GM12878 (cell line): ENCODE measurements at regions not wholly inside any gene's neighbourhood (a gene's known extent, or its start where the extent isn't known, plus 50 kb on each side); places are given as distances from the start of the nearest gene placed in this dataset.

Source experiments
- POLR2AphosphoS2 ChIP-seq: IDR thresholded peaks from 2 replicates; pipeline ENCODE4 v1.6.1; 2011; ENCODE audit warnings: low read depth, mild to moderate bottlenecking, low read length, improper control_type of control experiment, moderate library complexity
- SPI1 ChIP-seq: IDR thresholded peaks from 2 replicates; pipeline ENCODE4 v1.6.1; 2011; ENCODE audit warnings: low read depth, mild to moderate bottlenecking, low read length, moderate library complexity, borderline replicate concordance; ENCODE audit not compliant: insufficient read depth
- TF ChIP-seq, protein P1 (sequence below): fragments of 450-650 bp; IDR thresholded peaks from 2 replicates; pipeline ENCODE4 v1.6.1; 2016; ENCODE audit warnings: mild to moderate bottlenecking, moderate library complexity, borderline replicate concordance
- TF ChIP-seq, protein P2 (sequence below): fragments of 450-650 bp; conservative IDR thresholded peaks from 2 replicates; pipeline ENCODE4 v1.6.1; 2017; ENCODE audit warnings: mild to moderate bottlenecking, moderate library complexity
- TF ChIP-seq, protein P3 (sequence below): fragments of 450-650 bp; IDR thresholded peaks from 2 replicates; pipeline ENCODE4 v1.6.1; 2017; ENCODE audit warnings: mild to moderate bottlenecking, low read depth, inconsistent platforms; ENCODE audit not compliant: poor library complexity, severe bottlenecking

DNA sequence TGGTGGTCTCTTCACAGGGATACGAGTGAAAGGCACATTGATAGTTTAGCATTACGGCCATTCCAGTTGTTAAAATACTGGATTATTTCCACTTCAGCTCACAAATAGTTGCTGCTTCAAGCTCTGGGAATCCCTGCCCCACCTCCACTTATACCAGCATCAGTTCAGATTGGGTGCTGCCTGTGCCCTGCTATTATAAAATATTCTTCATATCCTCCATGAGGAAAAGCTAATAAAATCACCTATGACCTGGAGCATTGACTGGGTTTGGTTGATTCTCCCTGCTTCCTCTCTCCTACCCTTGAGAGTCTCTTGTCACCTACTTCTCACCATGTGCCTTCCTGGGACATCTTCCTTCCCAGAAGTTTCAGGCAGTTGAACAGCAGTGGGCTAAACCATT is 529.0 kb downstream of the MCTP2 start (continued):
- TF ChIP-seq, protein P1, sequence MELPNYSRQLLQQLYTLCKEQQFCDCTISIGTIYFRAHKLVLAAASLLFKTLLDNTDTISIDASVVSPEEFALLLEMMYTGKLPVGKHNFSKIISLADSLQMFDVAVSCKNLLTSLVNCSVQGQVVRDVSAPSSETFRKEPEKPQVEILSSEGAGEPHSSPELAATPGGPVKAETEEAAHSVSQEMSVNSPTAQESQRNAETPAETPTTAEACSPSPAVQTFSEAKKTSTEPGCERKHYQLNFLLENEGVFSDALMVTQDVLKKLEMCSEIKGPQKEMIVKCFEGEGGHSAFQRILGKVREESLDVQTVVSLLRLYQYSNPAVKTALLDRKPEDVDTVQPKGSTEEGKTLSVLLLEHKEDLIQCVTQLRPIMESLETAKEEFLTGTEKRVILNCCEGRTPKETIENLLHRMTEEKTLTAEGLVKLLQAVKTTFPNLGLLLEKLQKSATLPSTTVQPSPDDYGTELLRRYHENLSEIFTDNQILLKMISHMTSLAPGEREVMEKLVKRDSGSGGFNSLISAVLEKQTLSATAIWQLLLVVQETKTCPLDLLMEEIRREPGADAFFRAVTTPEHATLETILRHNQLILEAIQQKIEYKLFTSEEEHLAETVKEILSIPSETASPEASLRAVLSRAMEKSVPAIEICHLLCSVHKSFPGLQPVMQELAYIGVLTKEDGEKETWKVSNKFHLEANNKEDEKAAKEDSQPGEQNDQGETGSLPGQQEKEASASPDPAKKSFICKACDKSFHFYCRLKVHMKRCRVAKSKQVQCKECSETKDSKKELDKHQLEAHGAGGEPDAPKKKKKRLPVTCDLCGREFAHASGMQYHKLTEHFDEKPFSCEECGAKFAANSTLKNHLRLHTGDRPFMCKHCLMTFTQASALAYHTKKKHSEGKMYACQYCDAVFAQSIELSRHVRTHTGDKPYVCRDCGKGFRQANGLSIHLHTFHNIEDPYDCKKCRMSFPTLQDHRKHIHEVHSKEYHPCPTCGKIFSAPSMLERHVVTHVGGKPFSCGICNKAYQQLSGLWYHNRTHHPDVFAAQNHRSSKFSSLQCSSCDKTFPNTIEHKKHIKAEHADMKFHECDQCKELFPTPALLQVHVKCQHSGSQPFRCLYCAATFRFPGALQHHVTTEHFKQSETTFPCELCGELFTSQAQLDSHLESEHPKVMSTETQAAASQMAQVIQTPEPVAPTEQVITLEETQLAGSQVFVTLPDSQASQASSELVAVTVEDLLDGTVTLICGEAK, result no peak
- TF ChIP-seq SPI1 (no peak), POLR2AphosphoS2 (no peak)
- TF ChIP-seq, protein P2, sequence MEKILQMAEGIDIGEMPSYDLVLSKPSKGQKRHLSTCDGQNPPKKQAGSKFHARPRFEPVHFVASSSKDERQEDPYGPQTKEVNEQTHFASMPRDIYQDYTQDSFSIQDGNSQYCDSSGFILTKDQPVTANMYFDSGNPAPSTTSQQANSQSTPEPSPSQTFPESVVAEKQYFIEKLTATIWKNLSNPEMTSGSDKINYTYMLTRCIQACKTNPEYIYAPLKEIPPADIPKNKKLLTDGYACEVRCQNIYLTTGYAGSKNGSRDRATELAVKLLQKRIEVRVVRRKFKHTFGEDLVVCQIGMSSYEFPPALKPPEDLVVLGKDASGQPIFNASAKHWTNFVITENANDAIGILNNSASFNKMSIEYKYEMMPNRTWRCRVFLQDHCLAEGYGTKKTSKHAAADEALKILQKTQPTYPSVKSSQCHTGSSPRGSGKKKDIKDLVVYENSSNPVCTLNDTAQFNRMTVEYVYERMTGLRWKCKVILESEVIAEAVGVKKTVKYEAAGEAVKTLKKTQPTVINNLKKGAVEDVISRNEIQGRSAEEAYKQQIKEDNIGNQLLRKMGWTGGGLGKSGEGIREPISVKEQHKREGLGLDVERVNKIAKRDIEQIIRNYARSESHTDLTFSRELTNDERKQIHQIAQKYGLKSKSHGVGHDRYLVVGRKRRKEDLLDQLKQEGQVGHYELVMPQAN, result no peak
- TF ChIP-seq, protein P3, sequence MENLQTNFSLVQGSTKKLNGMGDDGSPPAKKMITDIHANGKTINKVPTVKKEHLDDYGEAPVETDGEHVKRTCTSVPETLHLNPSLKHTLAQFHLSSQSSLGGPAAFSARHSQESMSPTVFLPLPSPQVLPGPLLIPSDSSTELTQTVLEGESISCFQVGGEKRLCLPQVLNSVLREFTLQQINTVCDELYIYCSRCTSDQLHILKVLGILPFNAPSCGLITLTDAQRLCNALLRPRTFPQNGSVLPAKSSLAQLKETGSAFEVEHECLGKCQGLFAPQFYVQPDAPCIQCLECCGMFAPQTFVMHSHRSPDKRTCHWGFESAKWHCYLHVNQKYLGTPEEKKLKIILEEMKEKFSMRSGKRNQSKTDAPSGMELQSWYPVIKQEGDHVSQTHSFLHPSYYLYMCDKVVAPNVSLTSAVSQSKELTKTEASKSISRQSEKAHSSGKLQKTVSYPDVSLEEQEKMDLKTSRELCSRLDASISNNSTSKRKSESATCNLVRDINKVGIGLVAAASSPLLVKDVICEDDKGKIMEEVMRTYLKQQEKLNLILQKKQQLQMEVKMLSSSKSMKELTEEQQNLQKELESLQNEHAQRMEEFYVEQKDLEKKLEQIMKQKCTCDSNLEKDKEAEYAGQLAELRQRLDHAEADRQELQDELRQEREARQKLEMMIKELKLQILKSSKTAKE, result no peak
